Activated T-cell treated with anti-CD3 and anti-CD28 coated beads, Interleukin-2, amount 50 U/mL, for 48 hours (primary cell): ENCODE measurements at regions not wholly inside any gene's neighbourhood (a gene's known extent, or its start where the extent isn't known, plus 50 kb on each side); places are given as distances from the start of the nearest gene placed in this dataset.
"Not testable (repeated sequence)": the region's sequence is repeated elsewhere in the genome, so short reads cannot be mapped to it uniquely, and the experiment has no call there.

Experiments used
- DNase-seq, 2 experiments: peaks; one replicate each; pipeline ENCODE4 v3.0.0-alpha.2; 2020

- no peak for DNase-seq
Observed at GRCh38 chr4:188680004-188680666, 540.9 kb downstream of the TRIML1 start.

GRCh38 chr4:188680667-188681063 is 541.4 kb downstream of the TRIML1 start:
- no peak for DNase-seq

- DNase-seq, result no peak
Observed at GRCh38 chr4:188682321-188682720, 543.1 kb downstream of the TRIML1 start.

GRCh38 chr4:188683571-188683970 is 544.3 kb downstream of the TRIML1 start:
- no peak for DNase-seq

- DNase-seq, result no peak
Observed at GRCh38 chr4:188688956-188689355, 549.7 kb downstream of the TRIML1 start.

GRCh38 chr4:188691811-188692210 is 552.6 kb downstream of the TRIML1 start:
- DNase-seq, result no peak

- no peak for DNase-seq
Observed at GRCh38 chr4:188695261-188695660, 556.0 kb downstream of the TRIML1 start.

- no peak for DNase-seq
Observed at GRCh38 chr4:188697243-188697642, 558.0 kb downstream of the TRIML1 start.

GRCh38 chr4:188701952-188702351 is 562.7 kb downstream of the TRIML1 start:
- no peak for DNase-seq

- DNase-seq, result no peak
Observed at GRCh38 chr4:188704288-188704687, 565.0 kb downstream of the TRIML1 start.

- DNase-seq, result no peak
Observed at GRCh38 chr4:188707036-188707435, 567.8 kb downstream of the TRIML1 start.

GRCh38 chr4:188714501-188714900 is 575.3 kb downstream of the TRIML1 start:
- DNase-seq, result no peak

- no peak for DNase-seq
Observed at GRCh38 chr4:188714907-188715306, 575.7 kb downstream of the TRIML1 start.

- no peak for DNase-seq
Observed at GRCh38 chr4:188717661-188718060, 578.4 kb downstream of the TRIML1 start.

- DNase-seq, result no peak
Observed at GRCh38 chr4:188719794-188720193, 580.6 kb downstream of the TRIML1 start.

- DNase-seq, result no peak
Observed at GRCh38 chr4:188722911-188723310, 583.7 kb downstream of the TRIML1 start.

GRCh38 chr4:188727746-188728145 is 588.5 kb downstream of the TRIML1 start:
- DNase-seq, result no peak

GRCh38 chr4:188728359-188728758 is 589.1 kb downstream of the TRIML1 start:
- no peak for DNase-seq

GRCh38 chr4:188732131-188732530 is 592.9 kb downstream of the TRIML1 start:
- DNase-seq, result no peak

- no peak for DNase-seq
Observed at GRCh38 chr4:188735082-188735481, 595.8 kb downstream of the TRIML1 start.

- DNase-seq, result no peak
Observed at GRCh38 chr4:188737251-188738002, 598.2 kb downstream of the TRIML1 start.

- DNase-seq, result not testable (repeated sequence)
Observed at GRCh38 chr4:188738290-188738689, 599.0 kb downstream of the TRIML1 start.

- DNase-seq, result not testable (repeated sequence)
Observed at GRCh38 chr4:188740172-188740571, 600.9 kb downstream of the TRIML1 start.

- DNase-seq, result not testable (repeated sequence)
Observed at GRCh38 chr4:188740791-188741190, 601.5 kb downstream of the TRIML1 start.
